Vagina (tissue), 2 donors: ENCODE measurements at regions not wholly inside any gene's neighbourhood (a gene's known extent, or its start where the extent isn't known, plus 50 kb on each side); places are given as distances from the start of the nearest gene placed in this dataset.
"Not testable (repeated sequence)": the region's sequence is repeated elsewhere in the genome, so short reads cannot be mapped to it uniquely, and the experiment has no call there.

ENCODE experiments used
- CTCF ChIP-seq, 3 experiments: fragments of 450-650 bp in 2 of 3; fragments of 200-600 bp in 1 of 3; sonication (generic) in 1 of 3; IDR thresholded peaks; one replicate each; pipeline ENCODE4 v1.5.1; 2017 to 2019; ENCODE audit warnings: antibody characterized with exemption in 3 of 3, mild to moderate bottlenecking in 2 of 3, moderate library complexity in 2 of 3
- POLR2A ChIP-seq, 2 donors: fragments of 450-650 bp; IDR thresholded peaks; one replicate each; pipeline ENCODE4 v1.6.1; 2017; ENCODE audit warnings: antibody characterized with exemption in 2 of 2, mild to moderate bottlenecking in 2 of 2, moderate library complexity in 2 of 2

GRCh38 chr5:21547656-21548055 lies 1305.5 kb downstream of the CDH12 start:
- not testable (repeated sequence) for TF ChIP-seq CTCF, POLR2A (IDR thresholded peaks at IDR 0.05)
